Left ventricle myocardium inferior (tissue), 1 donor: ENCODE measurements at regions not wholly inside any gene's neighbourhood (a gene's known extent, or its start where the extent isn't known, plus 50 kb on each side); places are given as distances from the start of the nearest gene placed in this dataset.
"Not testable (repeated sequence)": the region's sequence is repeated elsewhere in the genome, so short reads cannot be mapped to it uniquely, and the experiment has no call there.

Experiments used
- DNase-seq: peaks from one replicate; pipeline ENCODE4 v3.0.0-alpha.2; 2020
- H3K27ac ChIP-seq: fragments of 200-600 bp; replicated peaks from 2 replicates; pipeline ENCODE4 v1.8.0; 2021
- H3K27me3 ChIP-seq: fragments of 200-600 bp; 2 replicates; pipeline ENCODE4 v1.8.0; 2021; ENCODE audit warnings: low read depth
- H3K36me3 ChIP-seq: fragments of 200-600 bp; 2 replicates; pipeline ENCODE4 v1.8.0; 2021
- H3K4me1 ChIP-seq: fragments of 200-600 bp; 2 replicates; pipeline ENCODE4 v1.8.0; 2021
- H3K4me3 ChIP-seq: fragments of 200-600 bp; 2 replicates; pipeline ENCODE4 v1.8.0; 2021; ENCODE audit warnings: mild to moderate bottlenecking, moderate library complexity
- H3K9me3 ChIP-seq: fragments of 200-600 bp; replicated peaks from 2 replicates; pipeline ENCODE4 v1.8.0; 2021
- CTCF ChIP-seq: fragments of 200-600 bp; IDR thresholded peaks from 2 replicates; pipeline ENCODE4 v1.8.0; 2021; ENCODE audit warnings: antibody characterized with exemption, mild to moderate bottlenecking, borderline replicate concordance
- intact Hi-C: fragments of 100-400 bp; cut with micrococcal nuclease; formaldehyde crosslinking; loops from one replicate; pipeline ENCODE4 v1.11.0; 2022
- donor health status: DM: no; HTN: yes; CAD: no; lungs with severe emphysema.

- no peak for DNase-seq
- Histone ChIP-seq H3K4me1 (no peaks in the 10 kb centered on the region), H3K9me3 (peaks cover 3% of the 10 kb centered on the region), H3K27me3 (no peaks in the 10 kb centered on the region), H3K27ac (no peak overlapping the region), H3K36me3 (no peaks in the 10 kb centered on the region), H3K4me3 (no peak overlapping the region)
- no peak for TF ChIP-seq CTCF
- intact Hi-C loops = no loop called here
These were observed 209.7 kb downstream of the SLITRK1 start for GRCh38 chr13:83672612-83673011.

- H3K36me3 ChIP-seq = no peaks in the 10 kb centered on the region
- no peaks in the 10 kb centered on the region for H3K4me1 ChIP-seq
- H3K9me3 ChIP-seq = no peaks in the 10 kb centered on the region
- intact Hi-C loops = no loop called here
- H3K27ac ChIP-seq = no peak overlapping the region
- no peak for TF ChIP-seq CTCF
- no peak for DNase-seq
- H3K27me3 ChIP-seq = no peaks in the 10 kb centered on the region
- H3K4me3 ChIP-seq = no peak overlapping the region
These were observed 214.7 kb downstream of the SLITRK1 start for GRCh38 chr13:83667606-83668005.

- intact Hi-C loops = no loop called here
- Histone ChIP-seq H3K4me1 (no peaks in the 10 kb centered on the region), H3K9me3 (no peaks in the 10 kb centered on the region), H3K27ac (no peak overlapping the region), H3K36me3 (no peaks in the 10 kb centered on the region), H3K4me3 (no peak overlapping the region), H3K27me3 (no peaks in the 10 kb centered on the region)
- no peak for DNase-seq
- TF ChIP-seq CTCF = no peak
These were observed 216.1 kb downstream of the SLITRK1 start for GRCh38 chr13:83666141-83666540.

GRCh38 chr13:83657281-83657680, 225.0 kb downstream of the SLITRK1 start:
- no peak for TF ChIP-seq CTCF
- no peaks in the 10 kb centered on the region for H3K9me3 ChIP-seq
- no peak overlapping the region for H3K4me3 ChIP-seq
- intact Hi-C loops = no loop called here
- H3K27ac ChIP-seq = no peak overlapping the region
- H3K27me3 ChIP-seq = no peaks in the 10 kb centered on the region
- DNase-seq = no peak
- H3K4me1 ChIP-seq = no peaks in the 10 kb centered on the region
- no peaks in the 10 kb centered on the region for H3K36me3 ChIP-seq

- DNase-seq, H3K4me1 ChIP-seq, H3K27me3 ChIP-seq, H3K4me3 ChIP-seq, H3K27ac ChIP-seq, intact Hi-C loops, H3K36me3 ChIP-seq: not testable (repeated sequence)
- peaks cover 50% of the 10 kb centered on the region for H3K9me3 ChIP-seq
These were observed 239.7 kb downstream of the SLITRK1 start for GRCh38 chr13:83642617-83643016.

- H3K27me3 ChIP-seq = no peaks in the 10 kb centered on the region
- TF ChIP-seq CTCF = no peak
- H3K9me3 ChIP-seq = no peaks in the 10 kb centered on the region
- H3K27ac ChIP-seq = no peak overlapping the region
- DNase-seq = no peak
- intact Hi-C loops = no loop called here
- no peaks in the 10 kb centered on the region for H3K4me1 ChIP-seq
- no peak overlapping the region for H3K4me3 ChIP-seq
- H3K36me3 ChIP-seq = no peaks in the 10 kb centered on the region
These were observed 247.7 kb downstream of the SLITRK1 start for GRCh38 chr13:83634601-83635000.
